GM12878 (cell line): ENCODE measurements at regions not wholly inside any gene's neighbourhood (a gene's known extent, or its start where the extent isn't known, plus 50 kb on each side); places are given as distances from the start of the nearest gene placed in this dataset.

Experiments
- ATAC-seq: fragments of 200-7000 bp; cut with Tn5 transposase; 3 replicates; pipeline ENCODE4 v1.9.1; 2020; ENCODE audit warnings: mild to moderate bottlenecking, moderate library complexity
- BruUV-seq: library from RNA; stranded (reverse); fragments of 400-500 nt; replicated peaks from 2 replicates; lab custom pipeline; 2021; lab: Mats Ljungman, UMichigan
- CTCF ChIA-PET: fragments of 300-600 bp; sonication (Branson Sonifier 250); formaldehyde crosslinking; extraction: SDS; loops from one replicate; lab custom pipeline; 2021; ENCODE audit warnings: inconsistent platforms; lab: Yijun Ruan, JAX
- POLR2A ChIA-PET: fragments of 350-600 bp; formaldehyde crosslinking; extraction: SDS; loops from one replicate; lab custom pipeline; 2021; ENCODE audit warnings: inconsistent platforms; lab: Charles Lee
- RAD21 ChIA-PET: fragments of 300-600 bp; sonication (Branson Sonifier 250); formaldehyde crosslinking; loops from one replicate; lab custom pipeline; 2023; ENCODE audit warnings: antibody characterized with exemption; ENCODE audit not compliant: unreplicated experiment; lab: Charles Lee
- SMC1A ChIA-PET: fragments of 300-600 bp; sonication (Branson Sonifier 250); formaldehyde crosslinking; loops from one replicate; lab custom pipeline; 2023; ENCODE audit not compliant: unreplicated experiment, uncharacterized antibody; lab: Charles Lee
- DNase-seq: peaks from one replicate; pipeline ENCODE4 v3.0.0-alpha.2; 2011; ENCODE audit warnings: low read depth, low spot score
- FAIRE-seq: peaks from 3 replicates; lab custom pipeline; 2011; peaks lifted over from hg19 to GRCh38; lab: Jason Lieb, UNC
- H2AFZ ChIP-seq: 2 replicates; pipeline ENCODE4 v1.6.0; 2011; ENCODE audit warnings: low read depth, low read length, control low read depth; ENCODE audit not compliant: control insufficient read depth
- H3K27ac ChIP-seq: 2 replicates; pipeline ENCODE4 v1.5.1; 2011; ENCODE audit warnings: control low read depth; ENCODE audit not compliant: control insufficient read depth, insufficient read depth
- H3K27me3 ChIP-seq, 2 experiments: replicated peaks in 1 of 2; 2 replicates each; pipeline versions ENCODE4 v1.6.0 to v1.6.1; 2011; ENCODE audit warnings: low read length in 1 of 2; ENCODE audit not compliant: control insufficient read depth in 2 of 2, insufficient read depth in 2 of 2
- H3K36me3 ChIP-seq, 2 experiments: 2 replicates each; pipeline ENCODE4 v1.5.1; 2011; ENCODE audit warnings: low read length in 1 of 2; ENCODE audit not compliant: control insufficient read depth in 2 of 2, insufficient read depth in 2 of 2
- H3K4me1 ChIP-seq: 2 replicates; pipeline ENCODE4 v1.6.1; 2011; ENCODE audit warnings: mild to moderate bottlenecking, low read length, moderate library complexity, mixed read lengths; ENCODE audit not compliant: control insufficient read depth, insufficient read depth
- H3K4me2 ChIP-seq: 2 replicates; pipeline ENCODE4 v1.6.0; 2011; ENCODE audit warnings: control low read depth; ENCODE audit not compliant: control insufficient read depth, insufficient read depth
- H3K4me3 ChIP-seq: fragments of 200-600 bp; sonication (generic); 2 replicates; pipeline ENCODE4 v1.5.1; 2016
- H3K79me2 ChIP-seq: 2 replicates; pipeline ENCODE4 v1.6.0; 2011; ENCODE audit warnings: low read length; ENCODE audit not compliant: control insufficient read depth, insufficient read depth
- H3K9ac ChIP-seq: 2 replicates; pipeline ENCODE4 v1.8.0; 2011; ENCODE audit warnings: low read length, control low read depth, mixed read lengths; ENCODE audit not compliant: control insufficient read depth, insufficient read depth
- H3K9me3 ChIP-seq: replicated peaks from 3 replicates; pipeline ENCODE4 v1.5.1; 2011; ENCODE audit warnings: mild to moderate bottlenecking, low read length; ENCODE audit not compliant: control insufficient read depth, insufficient read depth
- H4K20me1 ChIP-seq: 2 replicates; pipeline ENCODE4 v1.6.0; 2011; ENCODE audit not compliant: control insufficient read depth, insufficient read depth
- BCL3 ChIP-seq: IDR thresholded peaks from 2 replicates; pipeline ENCODE4 v1.6.1; 2011; ENCODE audit warnings: borderline replicate concordance, low read depth, mild to moderate bottlenecking, moderate library complexity, low read length; ENCODE audit not compliant: insufficient read depth, poor library complexity, severe bottlenecking
- CEBPB ChIP-seq, 2 experiments: fragments of 150-350 bp in 1 of 2; IDR thresholded peaks; 2 replicates each; pipeline ENCODE4 v1.6.1; 2012 to 2014; ENCODE audit warnings: low read depth in 2 of 2, low read length in 2 of 2, borderline replicate concordance in 1 of 2, inconsistent platforms in 1 of 2
- CHD1 ChIP-seq: IDR thresholded peaks from 2 replicates; pipeline ENCODE4 v1.6.1; 2012; ENCODE audit warnings: low read depth, low read length, improper control_type of control experiment
- DPF2 ChIP-seq: fragments of 450-650 bp; IDR thresholded peaks from 2 replicates; pipeline ENCODE4 v1.6.1; 2017; ENCODE audit warnings: mild to moderate bottlenecking
- ESRRA ChIP-seq: IDR thresholded peaks from 2 replicates; pipeline ENCODE4 v1.6.1; 2012; ENCODE audit warnings: mild to moderate bottlenecking, low read length, improper control_type of control experiment
- GABPA ChIP-seq: IDR thresholded peaks from 2 replicates; pipeline ENCODE4 v1.6.1; 2014; ENCODE audit warnings: antibody characterized with exemption, low read depth, mild to moderate bottlenecking, inconsistent platforms
- HSF1 ChIP-seq: fragments of 150-350 bp; IDR thresholded peaks from 2 replicates; pipeline ENCODE4 v1.6.1; 2014; ENCODE audit warnings: mild to moderate bottlenecking, low read depth, low read length
- IKZF1 ChIP-seq: fragments of 450-650 bp; conservative IDR thresholded peaks from 2 replicates; pipeline ENCODE4 v1.6.1; 2017; ENCODE audit warnings: antibody characterized with exemption, mild to moderate bottlenecking
- JUND ChIP-seq: IDR thresholded peaks from 2 replicates; pipeline ENCODE4 v1.6.1; 2012; ENCODE audit warnings: low read depth, mild to moderate bottlenecking, low read length, improper control_type of control experiment, moderate library complexity
- LARP7 ChIP-seq: fragments of 450-650 bp; IDR thresholded peaks from 2 replicates; pipeline ENCODE4 v1.6.1; 2017; ENCODE audit warnings: mild to moderate bottlenecking
- PBX3 ChIP-seq: IDR thresholded peaks from 2 replicates; pipeline ENCODE4 v1.6.1; 2011; ENCODE audit warnings: mild to moderate bottlenecking, low read depth, low read length, moderate library complexity; ENCODE audit not compliant: insufficient replicate concordance
- RBBP5 ChIP-seq: fragments of 200-600 bp; sonication (generic); conservative IDR thresholded peaks from 2 replicates; pipeline ENCODE4 v1.6.1; 2016
- RFX5 ChIP-seq: IDR thresholded peaks from 2 replicates; pipeline ENCODE4 v1.6.1; 2011; ENCODE audit warnings: low read depth, low read length, improper control_type of control experiment
- RUNX3 ChIP-seq: IDR thresholded peaks from 2 replicates; pipeline ENCODE4 v1.6.1; 2012; ENCODE audit warnings: low read length, inconsistent platforms
- TARDBP ChIP-seq: IDR thresholded peaks from 2 replicates; pipeline ENCODE4 v1.6.1; 2016; ENCODE audit warnings: borderline replicate concordance
- TCF12 ChIP-seq: IDR thresholded peaks from 2 replicates; pipeline ENCODE4 v1.6.1; 2011; ENCODE audit warnings: low read depth, mild to moderate bottlenecking, low read length
- TCF3 ChIP-seq: IDR thresholded peaks from 2 replicates; pipeline ENCODE4 v1.6.1; 2012; ENCODE audit warnings: low read depth, mild to moderate bottlenecking, low read length, borderline replicate concordance; ENCODE audit not compliant: insufficient read depth
- YY1 ChIP-seq: IDR thresholded peaks from 2 replicates; pipeline ENCODE4 v1.6.1; 2011; ENCODE audit warnings: low read depth, mild to moderate bottlenecking, low read length
- ZNF207 ChIP-seq: fragments of 450-650 bp; IDR thresholded peaks from 2 replicates; pipeline ENCODE4 v1.6.1; 2014; ENCODE audit warnings: antibody characterized with exemption, mild to moderate bottlenecking, borderline replicate concordance
- ZNF24 ChIP-seq: fragments of 450-650 bp; IDR thresholded peaks from 2 replicates; pipeline ENCODE4 v1.6.1; 2017; ENCODE audit warnings: antibody characterized with exemption, mild to moderate bottlenecking
- in situ Hi-C: fragments of 300-500 bp; cut with MboI; formaldehyde crosslinking; loops from 9 replicates; pipeline ENCODE4 v1.14.3; 2018; ENCODE audit warnings: mixed read lengths
- intact Hi-C: fragments of 100-400 bp; cut with micrococcal nuclease; formaldehyde crosslinking; loops from one replicate; pipeline ENCODE4 v1.14.2; 2022; ENCODE audit not compliant: unreplicated experiment
- TF ChIP-seq, protein P1 (sequence below): IDR thresholded peaks from 2 replicates; pipeline ENCODE4 v1.6.1; 2012; ENCODE audit warnings: low read depth, low read length, improper control_type of control experiment

DNA sequence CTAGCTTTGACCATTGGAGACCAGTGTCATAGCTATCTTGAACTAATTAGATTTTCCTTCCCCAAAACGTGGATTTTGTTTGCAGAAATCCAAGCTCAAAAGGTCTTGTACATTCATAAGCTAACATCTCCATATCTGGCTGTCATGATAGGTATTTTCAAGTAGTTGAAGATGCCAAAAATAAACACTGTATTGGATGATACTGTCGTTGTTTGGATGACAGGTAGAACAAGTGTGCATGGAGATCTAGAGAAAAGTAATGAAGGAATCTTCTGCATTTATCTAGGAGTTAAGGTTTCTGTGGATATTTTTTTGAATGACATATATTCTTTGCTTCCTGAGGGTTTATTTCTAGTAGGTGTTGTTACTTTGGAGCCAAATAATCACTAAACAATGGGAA lies 1696.1 kb downstream of the SI start (continued):
- TF ChIP-seq, protein P1, sequence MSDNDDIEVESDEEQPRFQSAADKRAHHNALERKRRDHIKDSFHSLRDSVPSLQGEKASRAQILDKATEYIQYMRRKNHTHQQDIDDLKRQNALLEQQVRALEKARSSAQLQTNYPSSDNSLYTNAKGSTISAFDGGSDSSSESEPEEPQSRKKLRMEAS = no peak
- no peak for TF ChIP-seq ZNF24
- TF ChIP-seq HSF1 = no peak
- TF ChIP-seq ESRRA = no peak
- TF ChIP-seq TCF3 = no peak

DNA sequence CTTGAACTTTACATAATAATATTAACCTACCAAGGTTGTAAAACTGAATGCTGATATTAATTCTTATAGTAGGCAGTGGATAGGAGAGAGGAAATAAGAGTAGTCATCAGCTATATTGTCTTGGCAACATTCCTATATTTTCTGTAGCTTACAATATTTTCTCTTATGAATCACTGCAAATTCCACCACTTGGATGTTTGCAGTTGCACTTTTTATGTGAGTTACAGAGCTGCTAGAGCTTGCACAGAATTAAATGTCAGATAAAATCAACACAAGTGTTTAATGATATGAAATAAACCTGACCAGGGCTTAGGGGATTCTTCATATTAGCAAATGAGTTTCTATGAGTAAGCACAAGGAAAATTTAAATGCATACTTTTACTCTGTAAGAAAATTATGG lies 1710.1 kb downstream of the SI start:
- ChIA-PET SMC1A (no interaction called here), CTCF (no interaction called here), RAD21 (no interaction called here), POLR2A (interaction anchor here (0.5 kb wide), 1 partner anchor 49 kb away, joined by 4 read pairs; no protein-coding TSS in a partner anchor)
- FAIRE-seq = no peak
- in situ Hi-C loops (no loop called here), intact Hi-C loops (no loop called here)
- no peak for DNase-seq
- Histone ChIP-seq H3K27me3 (no peaks in the 10 kb centered on the region), H3K79me2 (no peaks in the 10 kb centered on the region), H3K4me2 (no peak overlapping the region), H3K27ac (no peak overlapping the region), H3K9ac (no peak overlapping the region), H4K20me1 (no peaks in the 10 kb centered on the region), H3K9me3 (no peaks in the 10 kb centered on the region), H3K4me1 (no peaks in the 10 kb centered on the region), H2AFZ (no peak overlapping the region), H3K4me3 (no peak overlapping the region), H3K36me3 (no peaks in the 10 kb centered on the region)
- no TSS peak for BruUV-seq
- no peak for TF ChIP-seq YY1
- no peak for TF ChIP-seq ZNF207
- TF ChIP-seq CEBPB (IDR thresholded peaks at IDR 0.05; ENCODE audit: borderline replicate concordance in 1 of 2, low read depth in 2 of 2, low read length in 2 of 2) = no peak
- no peak for TF ChIP-seq TARDBP
- TF ChIP-seq TCF12 = no peak
- TF ChIP-seq DPF2 = no peak
- no peak for TF ChIP-seq RUNX3
- no peak for TF ChIP-seq CHD1
- no peak for TF ChIP-seq GABPA
- TF ChIP-seq RFX5 = no peak
- no peak for TF ChIP-seq BCL3
- TF ChIP-seq IKZF1 = no peak
- TF ChIP-seq PBX3 = no peak
- TF ChIP-seq LARP7 = no peak
- no peak for TF ChIP-seq JUND
- TF ChIP-seq RBBP5 = no peak
- no peak for ATAC-seq
